ENCODE measurements at regions not wholly inside any gene's neighbourhood (a gene's known extent, or its start where the extent isn't known, plus 50 kb on each side); places are given as distances from the start of the nearest gene placed in this dataset.

- Histone ChIP-seq H3K27me3 (ENCODE audit: insufficient read depth, low read depth, severe bottlenecking) (no peaks in the 10 kb centered on the region), H3K27ac (no peak overlapping the region), H3K4me3 (ENCODE audit: low read depth, low read length) (no peak overlapping the region), H3K9me3 (ENCODE audit: severe bottlenecking) (no peaks in the 10 kb centered on the region), H3K36me3 (no peaks in the 10 kb centered on the region)
- DNase-seq = no peak
- no peak for TF ChIP-seq CTCF (IDR thresholded peaks at IDR 0.05; ENCODE audit: low read depth, low read length)
Observed at GRCh38 chr9:117860849-117861248, 156.6 kb downstream of the TLR4 start.

GRCh38 chr9:117864385-117865057, 160.3 kb downstream of the TLR4 start:
- Histone ChIP-seq H3K27me3 (ENCODE audit: insufficient read depth, low read depth, severe bottlenecking) (no peaks in the 10 kb centered on the region), H3K36me3 (no peaks in the 10 kb centered on the region), H3K27ac (no peak overlapping the region), H3K9me3 (ENCODE audit: severe bottlenecking) (no peaks in the 10 kb centered on the region), H3K4me3 (ENCODE audit: low read depth, low read length) (no peak overlapping the region)
- no peak for DNase-seq
- TF ChIP-seq CTCF (IDR thresholded peaks at IDR 0.05; ENCODE audit: low read depth, low read length) = no peak

GRCh38 chr9:117868594-117868993, 164.4 kb downstream of the TLR4 start:
- Histone ChIP-seq H3K36me3 (no peaks in the 10 kb centered on the region), H3K27ac (no peak overlapping the region), H3K9me3 (ENCODE audit: severe bottlenecking) (no peaks in the 10 kb centered on the region), H3K27me3 (ENCODE audit: insufficient read depth, low read depth, severe bottlenecking) (no peaks in the 10 kb centered on the region), H3K4me3 (ENCODE audit: low read depth, low read length) (no peak overlapping the region)
- no peak for DNase-seq
- TF ChIP-seq CTCF (IDR thresholded peaks at IDR 0.05; ENCODE audit: low read depth, low read length) = no peak

GRCh38 chr9:117869287-117869686, 165.1 kb downstream of the TLR4 start:
- H3K9me3 ChIP-seq (ENCODE audit: severe bottlenecking) = no peaks in the 10 kb centered on the region
- H3K27ac ChIP-seq = no peak overlapping the region
- peak; percentile 19; the same call in 1 of the 2 replicates for TF ChIP-seq CTCF (IDR thresholded peaks at IDR 0.05; ENCODE audit: low read depth, low read length)
- H3K4me3 ChIP-seq (ENCODE audit: low read depth, low read length) = no peak overlapping the region
- H3K36me3 ChIP-seq = no peaks in the 10 kb centered on the region
- DNase-seq = no peak
- no peaks in the 10 kb centered on the region for H3K27me3 ChIP-seq (ENCODE audit: insufficient read depth, low read depth, severe bottlenecking)

GRCh38 chr9:117869712-117870111, 165.5 kb downstream of the TLR4 start:
- Histone ChIP-seq H3K4me3 (ENCODE audit: low read depth, low read length) (no peak overlapping the region), H3K36me3 (no peaks in the 10 kb centered on the region), H3K9me3 (ENCODE audit: severe bottlenecking) (no peaks in the 10 kb centered on the region), H3K27me3 (ENCODE audit: insufficient read depth, low read depth, severe bottlenecking) (no peaks in the 10 kb centered on the region), H3K27ac (no peak overlapping the region)
- no peak for DNase-seq
- TF ChIP-seq CTCF (IDR thresholded peaks at IDR 0.05; ENCODE audit: low read depth, low read length) = no peak

- DNase-seq = no peak
- Histone ChIP-seq H3K4me3 (ENCODE audit: low read depth, low read length) (no peak overlapping the region), H3K27me3 (ENCODE audit: insufficient read depth, low read depth, severe bottlenecking) (no peaks in the 10 kb centered on the region), H3K27ac (no peak overlapping the region), H3K36me3 (no peaks in the 10 kb centered on the region), H3K9me3 (ENCODE audit: severe bottlenecking) (no peaks in the 10 kb centered on the region)
- no peak for TF ChIP-seq CTCF (IDR thresholded peaks at IDR 0.05; ENCODE audit: low read depth, low read length)
Observed at GRCh38 chr9:117873664-117874063, 169.5 kb downstream of the TLR4 start.

Measured in WERI-Rb-1 (cell line).